ENCODE measurements at regions not wholly inside any gene's neighbourhood (a gene's known extent, or its start where the extent isn't known, plus 50 kb on each side); places are given as distances from the start of the nearest gene placed in this dataset.

DNA sequence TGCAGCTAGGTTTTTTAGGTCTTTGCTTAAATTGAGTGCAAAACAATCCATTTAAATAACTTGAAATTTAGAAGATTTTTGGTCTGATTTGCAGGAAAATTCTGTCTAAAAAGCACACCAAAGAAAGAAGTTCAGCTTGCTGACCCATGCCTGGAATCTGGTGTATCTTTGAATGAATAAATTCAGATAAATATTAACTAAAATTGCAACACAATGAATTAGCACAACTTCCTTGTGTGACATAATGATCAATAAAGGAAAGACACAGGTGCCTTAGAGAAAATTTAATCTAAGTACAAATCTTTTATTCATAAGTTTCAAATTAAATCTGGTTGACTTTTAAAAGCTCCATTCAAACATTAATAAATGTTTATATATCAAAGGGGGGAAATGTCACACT, 791.5 kb upstream of the LCORL start:
- Histone ChIP-seq H3K36me3 (no peaks in the 10 kb centered on the region), H3K4me3 (no peak overlapping the region), H3K27me3 (ENCODE audit: low read depth) (no peaks in the 10 kb centered on the region), H3K4me1 (no peaks in the 10 kb centered on the region), H3K27ac (no peak overlapping the region), H3K9me3 (no peaks in the 10 kb centered on the region)
- TF ChIP-seq, protein P1, sequence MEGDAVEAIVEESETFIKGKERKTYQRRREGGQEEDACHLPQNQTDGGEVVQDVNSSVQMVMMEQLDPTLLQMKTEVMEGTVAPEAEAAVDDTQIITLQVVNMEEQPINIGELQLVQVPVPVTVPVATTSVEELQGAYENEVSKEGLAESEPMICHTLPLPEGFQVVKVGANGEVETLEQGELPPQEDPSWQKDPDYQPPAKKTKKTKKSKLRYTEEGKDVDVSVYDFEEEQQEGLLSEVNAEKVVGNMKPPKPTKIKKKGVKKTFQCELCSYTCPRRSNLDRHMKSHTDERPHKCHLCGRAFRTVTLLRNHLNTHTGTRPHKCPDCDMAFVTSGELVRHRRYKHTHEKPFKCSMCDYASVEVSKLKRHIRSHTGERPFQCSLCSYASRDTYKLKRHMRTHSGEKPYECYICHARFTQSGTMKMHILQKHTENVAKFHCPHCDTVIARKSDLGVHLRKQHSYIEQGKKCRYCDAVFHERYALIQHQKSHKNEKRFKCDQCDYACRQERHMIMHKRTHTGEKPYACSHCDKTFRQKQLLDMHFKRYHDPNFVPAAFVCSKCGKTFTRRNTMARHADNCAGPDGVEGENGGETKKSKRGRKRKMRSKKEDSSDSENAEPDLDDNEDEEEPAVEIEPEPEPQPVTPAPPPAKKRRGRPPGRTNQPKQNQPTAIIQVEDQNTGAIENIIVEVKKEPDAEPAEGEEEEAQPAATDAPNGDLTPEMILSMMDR (IDR thresholded peaks at IDR 0.05): no peak
- ATAC-seq (no peak), DNase-seq (no peak)
- intact Hi-C loops (cut with DNase I): no loop called here

DNA sequence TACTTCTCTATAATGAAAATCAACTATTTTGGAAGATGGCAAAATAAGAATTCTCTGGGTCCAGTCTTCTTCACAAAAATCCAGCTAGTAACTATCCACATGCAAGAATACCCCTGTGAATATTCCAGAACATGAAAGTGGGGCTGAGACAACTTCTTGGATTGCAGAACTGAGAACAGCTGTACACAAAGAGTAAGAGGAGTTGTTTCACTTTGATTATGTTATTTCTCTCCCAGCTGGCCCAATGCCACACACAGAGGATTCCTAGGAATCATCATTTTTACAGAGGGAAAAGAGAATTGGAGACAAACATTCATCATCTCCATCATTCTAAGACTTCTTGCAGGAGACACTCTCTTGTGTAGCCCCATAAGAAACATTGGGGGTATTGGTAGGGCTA, 782.2 kb upstream of the LCORL start:
- TF ChIP-seq, protein P1 (IDR thresholded peaks at IDR 0.05): no peak
- intact Hi-C loops (cut with DNase I): no loop called here
- Histone ChIP-seq H3K27ac (no peak overlapping the region), H3K4me1 (no peaks in the 10 kb centered on the region), H3K9me3 (no peaks in the 10 kb centered on the region), H3K36me3 (no peaks in the 10 kb centered on the region), H3K4me3 (no peak overlapping the region), H3K27me3 (ENCODE audit: low read depth) (no peaks in the 10 kb centered on the region)
- DNase-seq: no peak
- ATAC-seq: no peak

GRCh38 chr4:18798123-18798522, 776.6 kb upstream of the LCORL start:
- Histone ChIP-seq H3K4me1 (no peaks in the 10 kb centered on the region), H3K9me3 (no peaks in the 10 kb centered on the region), H3K27ac (no peak overlapping the region), H3K4me3 (no peak overlapping the region), H3K36me3 (no peaks in the 10 kb centered on the region), H3K27me3 (ENCODE audit: low read depth) (no peaks in the 10 kb centered on the region)
- DNase-seq (no peak), ATAC-seq (no peak)
- intact Hi-C loops (cut with DNase I): no loop called here
- TF ChIP-seq, protein P1 (IDR thresholded peaks at IDR 0.05): no peak

- Histone ChIP-seq H3K36me3 (no peaks in the 10 kb centered on the region), H3K4me1 (no peaks in the 10 kb centered on the region), H3K4me3 (no peak overlapping the region), H3K27ac (no peak overlapping the region), H3K27me3 (ENCODE audit: low read depth) (no peaks in the 10 kb centered on the region), H3K9me3 (no peaks in the 10 kb centered on the region)
- TF ChIP-seq, protein P1 (IDR thresholded peaks at IDR 0.05): no peak
- intact Hi-C loops (cut with DNase I): no loop called here
- ATAC-seq: no peak
- no peak for DNase-seq
Measured at GRCh38 chr4:18795794-18796193, 774.2 kb upstream of the LCORL start.

DNA sequence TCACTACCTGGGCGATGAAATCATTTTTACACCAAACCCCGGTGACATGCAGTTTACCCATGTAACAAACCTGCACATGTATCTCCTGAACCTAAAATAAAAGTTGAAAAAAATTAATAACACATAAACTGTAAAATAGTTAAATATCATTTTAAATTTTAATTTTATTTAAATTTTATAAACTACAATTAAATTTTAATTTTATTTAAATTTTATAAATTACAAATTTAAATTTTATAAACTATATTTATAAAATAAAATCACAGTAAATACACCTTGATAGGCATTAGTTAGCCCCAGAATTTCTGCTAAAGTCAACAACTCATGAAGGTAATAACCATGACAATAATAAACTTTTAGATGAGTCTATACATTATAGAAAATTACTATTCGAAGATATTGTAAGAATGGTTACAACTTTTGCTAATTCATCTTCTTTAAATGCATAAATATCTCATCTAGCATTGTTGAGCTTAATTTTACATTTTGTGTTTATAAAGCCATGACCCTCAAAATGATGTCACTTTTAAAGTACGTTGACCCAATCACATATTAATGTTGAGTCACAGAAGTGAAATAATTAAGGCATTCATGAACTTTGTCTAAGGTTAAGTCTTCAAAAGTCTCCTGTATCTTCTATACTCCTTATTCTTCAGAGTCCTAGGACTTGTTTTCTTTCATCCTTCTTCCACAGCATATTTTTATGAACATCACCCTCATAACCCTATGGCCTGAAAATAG, 755.8 kb upstream of the LCORL start:
- Histone ChIP-seq H3K4me1 (no peaks in the 10 kb centered on the region), H3K27ac (no peak overlapping the region), H3K9me3 (no peaks in the 10 kb centered on the region), H3K27me3 (ENCODE audit: low read depth) (no peaks in the 10 kb centered on the region), H3K4me3 (no peak overlapping the region), H3K36me3 (no peaks in the 10 kb centered on the region)
- intact Hi-C loops (cut with DNase I): no loop called here
- no peak for ATAC-seq
- DNase-seq: no peak
- TF ChIP-seq, protein P1 (IDR thresholded peaks at IDR 0.05): no peak

Measured in lower lobe of right lung (tissue), 2 donors.